ENCODE measurements at regions not wholly inside any gene's neighbourhood (a gene's known extent, or its start where the extent isn't known, plus 50 kb on each side); places are given as distances from the start of the nearest gene placed in this dataset.

DNA sequence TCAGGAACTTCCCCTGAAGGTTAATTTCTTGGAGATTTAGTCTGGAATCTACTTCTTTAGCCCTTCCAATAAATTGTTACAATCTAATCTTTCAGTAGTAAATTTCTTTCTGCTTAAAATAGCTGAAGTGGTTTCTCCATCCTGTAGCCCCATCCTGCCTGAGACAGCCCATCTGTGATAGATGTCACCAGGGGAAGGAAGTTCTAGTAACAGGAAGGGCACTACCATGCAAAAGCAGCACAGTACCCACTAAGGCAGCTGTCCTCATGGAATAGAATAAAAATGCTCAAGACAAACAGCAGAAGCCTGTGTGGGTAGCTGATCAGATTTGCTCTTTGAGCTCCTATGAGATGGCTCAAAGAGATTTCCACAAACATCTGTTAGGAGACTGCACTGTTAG lies 1036.5 kb downstream of the SLITRK5 start:
- TF ChIP-seq POLR2A (IDR thresholded peaks at IDR 0.05) = no peak
- TF ChIP-seq, protein P1, sequence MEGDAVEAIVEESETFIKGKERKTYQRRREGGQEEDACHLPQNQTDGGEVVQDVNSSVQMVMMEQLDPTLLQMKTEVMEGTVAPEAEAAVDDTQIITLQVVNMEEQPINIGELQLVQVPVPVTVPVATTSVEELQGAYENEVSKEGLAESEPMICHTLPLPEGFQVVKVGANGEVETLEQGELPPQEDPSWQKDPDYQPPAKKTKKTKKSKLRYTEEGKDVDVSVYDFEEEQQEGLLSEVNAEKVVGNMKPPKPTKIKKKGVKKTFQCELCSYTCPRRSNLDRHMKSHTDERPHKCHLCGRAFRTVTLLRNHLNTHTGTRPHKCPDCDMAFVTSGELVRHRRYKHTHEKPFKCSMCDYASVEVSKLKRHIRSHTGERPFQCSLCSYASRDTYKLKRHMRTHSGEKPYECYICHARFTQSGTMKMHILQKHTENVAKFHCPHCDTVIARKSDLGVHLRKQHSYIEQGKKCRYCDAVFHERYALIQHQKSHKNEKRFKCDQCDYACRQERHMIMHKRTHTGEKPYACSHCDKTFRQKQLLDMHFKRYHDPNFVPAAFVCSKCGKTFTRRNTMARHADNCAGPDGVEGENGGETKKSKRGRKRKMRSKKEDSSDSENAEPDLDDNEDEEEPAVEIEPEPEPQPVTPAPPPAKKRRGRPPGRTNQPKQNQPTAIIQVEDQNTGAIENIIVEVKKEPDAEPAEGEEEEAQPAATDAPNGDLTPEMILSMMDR (IDR thresholded peaks at IDR 0.05) = no peak
